ENCODE measurements at regions not wholly inside any gene's neighbourhood (a gene's known extent, or its start where the extent isn't known, plus 50 kb on each side); places are given as distances from the start of the nearest gene placed in this dataset.
"Not testable (repeated sequence)": the region's sequence is repeated elsewhere in the genome, so short reads cannot be mapped to it uniquely, and the experiment has no call there.

DNA sequence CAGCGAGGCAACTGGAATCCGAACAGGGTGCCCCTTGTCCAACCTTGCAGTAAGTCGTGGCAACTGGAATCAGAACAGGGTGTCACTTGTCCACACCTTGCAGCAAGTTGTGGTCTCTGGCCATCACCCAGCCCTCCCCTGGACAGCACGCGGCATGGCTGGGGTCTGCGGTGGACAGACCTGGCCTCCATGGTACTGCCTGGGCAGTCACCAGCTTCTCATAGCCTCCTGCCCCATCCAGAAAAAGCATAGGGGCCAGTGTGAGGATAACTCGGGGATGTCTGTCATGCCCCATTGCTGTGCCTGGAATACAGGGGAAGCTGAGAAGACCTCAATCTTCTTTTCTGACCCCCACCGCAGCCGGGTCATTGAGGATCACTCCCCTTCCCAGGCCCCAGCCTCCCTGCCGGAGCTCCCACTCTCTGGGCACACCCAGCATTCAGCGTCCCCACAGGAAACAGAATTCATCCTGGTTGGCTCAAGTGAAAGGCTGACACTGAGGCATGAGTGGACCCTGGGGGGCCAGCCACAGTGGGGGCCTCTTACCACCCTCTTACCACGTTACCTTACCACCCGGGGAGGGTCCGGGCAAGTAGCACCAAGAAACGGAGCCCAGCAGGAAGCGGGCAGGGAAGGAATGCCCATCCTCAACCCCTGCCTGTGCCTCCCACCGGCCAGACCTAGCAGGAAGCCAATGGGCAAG is 68.0 kb upstream of the RAB6C start:
- DNase-seq (ENCODE audit: low read depth, low spot score), result no peak

DNA sequence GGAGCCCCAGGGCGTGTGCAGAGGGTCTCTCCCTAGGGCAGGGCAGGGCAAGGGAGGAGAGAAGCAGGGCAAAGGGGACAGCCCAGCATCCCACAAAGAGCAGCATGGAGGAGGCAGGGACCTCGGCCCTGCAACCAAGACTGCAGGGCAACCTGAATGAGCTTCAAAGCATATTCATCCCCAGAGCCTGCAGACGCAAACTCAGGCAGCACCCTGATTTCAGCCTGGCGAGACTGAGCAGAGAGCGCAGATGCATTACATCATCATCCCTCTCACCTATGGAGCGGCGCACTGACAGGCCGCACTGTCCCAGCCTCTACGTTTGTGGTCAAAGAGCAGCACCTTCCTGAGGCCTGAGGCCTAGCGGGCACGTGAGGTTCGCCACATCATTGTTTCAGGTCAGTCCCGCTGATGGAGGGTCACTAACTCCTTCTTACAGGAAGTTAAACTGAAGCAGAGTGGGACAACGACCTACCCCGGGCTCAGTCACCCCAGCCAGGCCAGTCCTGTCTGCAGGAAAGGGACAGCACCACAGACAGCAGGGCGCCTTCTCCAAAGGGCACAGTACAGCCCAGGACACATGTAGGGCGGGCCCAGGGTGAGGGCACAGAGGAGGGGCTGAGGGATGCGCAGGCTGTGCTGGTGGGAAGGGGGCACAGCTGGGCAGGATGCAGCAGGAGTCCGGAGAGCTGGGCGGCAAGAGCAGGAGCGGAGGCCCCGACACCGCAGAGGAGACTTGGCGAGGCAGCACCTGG is 67.2 kb upstream of the RAB6C start:
- no peak for DNase-seq (ENCODE audit: low read depth, low spot score)

DNA sequence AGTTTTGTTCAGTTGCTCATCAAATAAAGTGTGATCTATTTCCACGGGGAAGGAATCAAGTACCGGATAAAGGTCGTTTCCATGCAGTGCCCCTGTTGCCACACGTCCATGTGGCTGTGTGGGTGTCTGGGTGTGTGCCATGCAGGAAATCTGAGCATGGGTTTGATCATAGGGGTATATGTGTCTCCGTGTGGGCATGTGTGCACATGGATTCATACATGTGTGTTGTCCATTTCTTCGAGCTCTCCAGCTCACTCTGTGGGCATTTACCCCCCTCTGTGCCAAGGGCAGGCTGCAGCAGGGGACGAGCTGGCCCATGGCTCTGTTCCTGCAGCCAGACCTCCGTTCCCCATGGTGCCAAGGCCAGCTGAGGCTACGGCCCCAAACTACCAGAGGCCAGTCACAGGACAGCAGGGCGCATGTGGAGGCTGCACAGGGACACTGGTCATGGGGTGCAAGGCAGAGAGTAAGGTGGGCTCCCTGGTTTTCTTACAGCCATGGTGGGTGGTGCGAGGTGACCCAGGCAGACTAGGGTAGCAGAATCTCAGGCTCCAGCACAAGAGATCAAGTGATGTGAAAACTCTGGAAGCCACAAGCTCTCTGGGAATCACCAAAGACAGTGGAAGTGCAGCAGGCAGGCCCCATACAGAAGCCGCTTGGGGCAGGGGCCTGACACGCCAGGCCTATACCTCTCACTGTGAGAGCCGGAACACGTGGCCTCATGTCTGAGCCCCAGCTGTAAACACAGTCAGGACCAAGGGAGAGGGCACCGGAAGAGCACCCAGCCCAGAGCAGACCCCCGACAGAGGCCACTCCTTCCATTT is 66.4 kb upstream of the RAB6C start:
- no peak for DNase-seq (ENCODE audit: low read depth, low spot score)

DNA sequence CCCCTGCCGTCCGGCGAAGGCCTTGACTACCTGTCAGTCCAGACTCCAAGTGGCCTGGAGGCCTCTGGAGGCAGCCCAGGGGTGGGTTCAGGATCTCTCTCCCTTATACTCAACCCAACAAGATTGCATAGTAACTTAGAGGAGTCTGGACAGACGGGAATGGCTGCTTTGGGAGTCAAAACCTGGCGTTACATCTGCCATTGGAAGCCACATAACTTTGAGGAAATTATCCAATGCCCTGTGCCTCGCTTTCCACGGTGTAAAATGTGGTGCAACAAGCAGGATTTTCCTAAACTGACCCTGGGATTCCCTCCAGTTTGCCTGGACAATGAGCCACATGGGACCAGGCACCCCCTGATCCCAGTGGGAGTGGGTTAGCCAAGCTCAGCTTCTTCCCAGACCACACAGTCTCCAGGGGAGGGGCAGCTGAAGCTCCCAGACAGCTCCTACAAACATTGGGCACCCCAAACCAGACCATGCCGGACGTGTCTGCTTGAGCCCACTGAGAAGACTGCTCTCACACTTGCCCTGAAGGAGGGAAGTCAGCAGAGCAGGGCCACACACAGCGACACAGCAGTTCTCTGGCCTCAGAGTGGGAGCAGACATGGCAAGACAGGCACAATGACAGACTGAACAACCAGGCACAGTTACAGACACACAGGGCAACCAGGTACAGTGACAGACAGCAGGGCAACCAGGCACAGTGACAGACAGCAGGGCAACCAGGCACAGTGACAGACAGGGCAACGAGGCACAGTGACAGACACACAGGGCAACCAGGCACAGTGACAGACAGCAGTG is 65.6 kb upstream of the RAB6C start:
- no peak for DNase-seq (ENCODE audit: low read depth, low spot score)

DNA sequence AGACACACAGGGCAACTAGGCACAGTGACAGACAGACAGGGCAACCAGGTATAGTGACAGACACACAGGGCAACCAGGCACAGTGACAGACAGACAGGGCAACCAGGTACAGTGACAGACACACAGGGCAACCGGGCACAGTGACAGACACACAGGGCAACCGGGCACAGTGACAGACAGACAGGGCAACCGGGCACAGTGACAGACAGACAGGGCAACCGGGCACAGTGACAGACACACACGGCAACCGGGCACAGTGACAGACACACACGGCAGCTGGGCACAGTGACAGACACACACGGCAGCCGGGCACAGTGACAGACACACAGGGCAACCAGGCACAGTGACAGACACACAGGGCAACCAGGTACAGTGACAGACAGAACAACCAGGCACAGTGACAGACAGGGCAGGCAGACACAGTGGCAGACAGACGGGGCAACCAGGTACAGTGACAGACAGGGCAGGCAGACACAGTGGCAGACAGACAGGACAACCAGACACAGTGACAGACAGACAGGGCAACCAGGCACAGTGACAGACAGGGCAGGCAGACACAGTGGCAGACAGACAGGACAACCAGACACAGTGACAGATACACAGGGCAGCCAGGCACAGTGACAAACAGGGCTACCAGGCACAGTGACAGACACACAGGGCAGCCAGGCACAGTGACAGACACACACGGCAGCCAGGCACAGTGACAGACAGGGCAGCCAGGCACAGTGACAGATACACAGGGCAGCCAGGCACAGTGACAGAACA is 64.7 kb upstream of the RAB6C start:
- no peak for DNase-seq (ENCODE audit: low read depth, low spot score)

DNA sequence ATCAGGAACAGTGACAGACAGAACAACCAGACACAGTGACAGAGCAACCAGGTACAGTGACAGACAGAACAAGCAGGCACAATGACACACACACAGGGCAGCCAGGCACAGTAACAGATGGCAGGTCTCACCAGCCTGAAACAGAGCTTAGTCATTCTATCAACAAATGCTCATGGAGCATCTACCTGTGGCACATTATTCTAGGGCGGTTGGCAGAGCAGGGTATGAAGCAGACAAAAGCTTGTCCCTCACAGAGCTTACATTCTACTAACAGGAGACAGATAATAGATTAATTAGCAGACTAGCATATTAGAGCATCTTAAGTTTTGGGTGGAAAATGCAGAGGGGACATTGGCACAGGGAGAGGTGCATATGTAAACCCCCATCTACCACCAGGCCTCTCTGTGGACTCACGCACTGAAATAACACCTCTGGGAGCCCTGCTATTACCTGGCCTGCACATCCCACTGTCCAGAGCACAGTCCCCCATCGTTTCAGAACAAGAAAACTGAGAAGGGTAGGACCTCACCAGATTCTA is 64.1 kb upstream of the RAB6C start:
- no peak for DNase-seq (ENCODE audit: low read depth, low spot score)

DNA sequence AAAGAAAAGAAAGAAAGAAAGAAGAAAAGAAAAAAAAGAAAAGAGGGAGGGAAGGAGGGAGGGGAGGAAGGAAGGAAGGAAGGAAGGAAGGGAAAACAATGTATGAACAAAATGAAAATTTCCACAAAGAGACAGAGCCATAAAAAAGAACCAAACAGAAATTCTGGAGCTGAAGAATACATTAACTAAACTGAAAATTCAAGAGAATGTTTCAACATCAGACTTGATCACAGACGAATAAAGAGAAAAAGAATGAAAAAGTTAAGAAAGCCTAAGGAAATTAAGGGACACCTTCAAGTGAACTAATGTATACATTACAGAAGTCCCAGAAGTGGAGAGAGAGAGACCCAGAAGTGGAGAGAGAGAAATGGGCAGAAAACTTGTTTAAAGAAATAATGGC is 60.9 kb upstream of the RAB6C start:
- DNase-seq (ENCODE audit: low read depth, low spot score), result no peak

DNA sequence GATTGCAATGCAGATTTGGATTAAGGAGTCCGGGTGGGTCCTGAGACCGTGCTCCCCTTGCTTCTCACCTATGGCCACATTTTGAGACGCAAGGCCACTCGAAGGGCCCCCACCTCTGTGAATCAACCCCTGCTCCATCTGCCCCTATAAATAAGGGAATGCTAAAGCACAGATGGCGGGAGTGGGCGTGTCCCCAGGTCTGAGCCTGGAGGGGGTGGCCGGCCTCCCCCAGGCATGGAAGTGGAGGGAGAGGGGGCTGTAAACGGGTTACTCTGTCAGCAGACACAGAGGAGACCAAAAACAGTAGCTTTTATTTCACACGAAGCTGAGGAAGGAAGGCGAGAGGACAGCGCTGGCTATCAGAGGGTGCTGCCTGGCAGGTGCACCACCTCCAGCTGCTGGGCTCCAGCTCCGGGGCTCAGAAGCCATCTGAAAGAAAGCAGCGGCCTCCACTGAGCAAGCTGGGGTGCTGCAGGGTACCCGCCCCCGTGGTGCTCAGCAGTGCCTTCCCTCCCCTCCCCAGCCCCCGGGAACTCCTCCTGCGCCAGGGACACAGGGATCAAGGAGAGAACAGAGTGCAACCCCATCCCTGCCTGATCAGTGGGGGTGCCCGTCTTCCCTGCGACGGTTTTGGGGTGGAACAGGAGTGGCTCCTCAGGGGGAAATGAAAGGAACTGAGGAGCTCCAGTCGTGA is 56.7 kb upstream of the RAB6C start:
- DNase-seq (ENCODE audit: low read depth, low spot score), result no peak

DNA sequence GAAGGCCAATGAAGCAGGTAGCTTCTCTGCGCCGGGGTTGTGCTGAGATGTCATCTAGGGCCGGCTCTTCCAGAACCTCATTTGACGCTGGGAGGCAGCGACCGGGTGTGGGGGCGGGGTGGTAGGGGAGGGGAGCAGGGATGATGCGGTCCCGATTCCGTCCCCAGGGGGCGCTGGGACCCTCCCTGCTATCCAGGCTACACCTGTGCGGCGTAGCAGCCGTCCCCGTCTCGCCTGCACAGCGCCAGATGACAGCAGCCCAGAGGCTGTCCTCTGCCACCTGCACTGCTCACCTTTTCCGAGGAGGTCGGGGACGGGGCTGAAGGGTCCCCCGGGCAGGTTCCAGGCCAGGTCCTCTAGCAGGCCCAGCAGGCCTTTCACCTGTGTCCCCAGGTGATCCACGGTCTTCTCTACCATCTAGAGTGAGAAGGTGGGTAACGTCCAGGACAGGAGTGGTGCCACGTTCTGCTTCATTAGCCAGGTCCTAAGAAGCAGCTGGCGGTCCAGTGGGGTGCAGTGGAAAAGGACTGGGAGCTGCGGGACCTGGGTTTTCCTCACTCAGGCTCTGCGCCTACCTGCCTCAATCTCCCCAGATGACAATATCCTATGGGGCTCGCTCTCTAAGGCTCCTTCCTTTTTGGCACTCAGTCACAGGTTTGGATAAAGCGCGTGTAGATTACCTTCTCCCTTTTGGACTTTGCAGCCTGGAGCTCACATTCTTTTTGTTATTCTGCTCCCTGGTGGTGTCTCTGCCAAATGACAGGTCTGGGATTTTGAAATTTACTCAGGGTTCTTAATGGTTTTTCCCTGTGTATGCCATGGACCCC is 56.0 kb upstream of the RAB6C start:
- no peak for DNase-seq (ENCODE audit: low read depth, low spot score)

DNA sequence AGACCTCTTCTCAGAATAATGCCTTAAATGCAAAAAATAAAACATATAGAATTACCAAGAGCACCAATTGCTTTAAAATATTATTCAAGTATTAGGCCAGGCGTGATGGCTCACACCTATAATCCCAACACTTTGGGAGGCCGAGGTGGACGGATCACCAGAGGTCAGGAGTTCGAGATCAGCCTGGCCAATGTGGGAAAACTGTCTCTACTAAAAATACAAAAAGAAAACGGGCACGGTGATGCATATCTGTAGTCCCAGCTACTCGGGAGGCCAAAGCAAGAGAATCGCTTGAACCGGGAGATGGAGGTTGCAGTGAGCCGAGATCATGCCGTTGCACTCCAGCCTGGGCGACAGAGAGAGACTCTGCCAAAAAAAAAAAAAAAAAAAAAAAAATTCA is 55.4 kb upstream of the RAB6C start:
- DNase-seq (ENCODE audit: low read depth, low spot score), result not testable (repeated sequence)

DNA sequence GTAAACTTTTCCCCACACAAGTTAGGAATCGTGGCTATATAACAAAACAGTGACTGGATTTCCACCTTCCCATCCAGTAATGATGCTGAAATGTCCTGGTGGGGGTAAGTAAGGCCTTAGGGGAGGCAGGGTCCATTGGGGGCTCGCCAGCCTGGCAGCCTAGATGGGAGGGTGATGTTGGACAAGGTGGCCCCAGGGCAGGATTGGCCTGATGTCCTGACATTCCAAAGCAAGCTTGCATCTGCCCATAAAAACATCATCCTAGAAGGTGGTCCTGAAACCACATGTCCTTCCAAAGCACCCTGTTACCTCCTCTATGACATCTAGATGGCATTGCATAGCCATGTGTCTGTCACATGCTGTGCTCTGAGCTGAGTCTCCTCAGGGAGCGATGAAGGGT is 54.1 kb upstream of the RAB6C start:
- no peak for DNase-seq (ENCODE audit: low read depth, low spot score)

DNA sequence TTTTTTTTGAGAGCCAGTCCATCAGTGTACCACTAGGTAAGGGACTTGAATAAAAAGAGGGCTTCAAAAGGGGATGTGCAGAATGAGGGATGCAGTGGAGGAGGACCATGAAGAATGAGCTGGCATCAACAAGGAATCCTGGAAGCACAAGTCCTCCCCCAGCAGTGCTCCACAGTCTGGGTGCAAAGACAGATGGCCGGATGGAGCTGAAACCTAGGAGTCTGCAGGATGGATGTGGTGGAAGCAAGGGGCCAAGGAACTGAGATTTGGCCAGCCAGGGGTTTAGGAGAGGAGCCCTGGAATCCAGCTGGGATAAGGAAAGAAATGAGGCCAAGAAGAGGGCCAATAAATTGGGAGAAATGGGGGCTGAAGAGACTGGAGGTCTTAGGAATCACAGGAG is 51.8 kb upstream of the RAB6C start:
- no peak for DNase-seq (ENCODE audit: low read depth, low spot score)

DNA sequence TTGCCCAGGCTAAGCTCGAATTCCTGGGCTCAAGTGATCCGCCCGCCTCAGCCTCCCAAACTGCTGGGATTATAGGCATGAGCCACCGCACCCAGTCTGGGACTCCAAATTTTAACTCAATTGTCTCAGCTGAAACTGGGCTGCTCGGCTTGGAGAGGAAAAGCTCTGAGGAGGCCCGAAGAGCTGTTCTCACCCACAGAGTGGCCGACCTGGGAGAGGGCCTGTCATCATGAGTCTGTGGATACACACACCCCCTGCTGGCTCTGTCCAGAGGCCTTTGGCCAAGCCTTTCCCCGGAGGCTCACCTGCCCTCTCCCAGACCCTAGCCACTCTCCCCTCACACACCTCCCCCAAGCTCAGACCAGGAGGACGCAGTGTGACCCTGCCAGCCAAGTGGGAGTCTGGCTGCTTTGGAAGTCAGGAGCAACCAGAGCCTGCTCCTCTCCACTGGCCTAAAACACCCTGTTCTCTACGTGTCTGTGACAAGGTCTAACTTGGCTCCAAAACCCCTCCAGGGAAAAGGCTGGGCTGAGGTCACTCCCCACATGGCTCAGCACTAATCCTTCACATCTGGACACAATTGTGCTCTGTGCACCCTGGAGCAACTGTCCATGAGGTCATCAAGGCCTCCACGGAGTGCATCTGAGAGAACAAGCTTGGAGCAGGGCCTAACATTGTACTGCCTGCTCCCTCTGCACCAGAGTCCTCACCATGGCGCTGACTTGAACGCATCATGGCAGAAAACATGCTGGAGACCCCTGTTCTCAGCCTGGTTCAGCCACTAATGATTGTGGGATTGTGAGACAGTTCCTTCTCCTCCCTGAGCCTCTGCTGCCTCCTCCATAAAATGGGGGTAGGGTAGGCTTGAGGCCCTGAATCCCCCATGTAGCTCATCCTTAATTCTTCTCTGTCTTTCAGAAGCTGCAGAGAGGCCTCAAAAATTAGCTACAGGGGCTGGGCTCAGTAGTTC is 49.9 kb upstream of the RAB6C start:
- no peak for DNase-seq (ENCODE audit: low read depth, low spot score)
